OCI-LY1 (cell line): ENCODE measurements at regions not wholly inside any gene's neighbourhood (a gene's known extent, or its start where the extent isn't known, plus 50 kb on each side); places are given as distances from the start of the nearest gene placed in this dataset.

ENCODE experiments used
- H2AFZ ChIP-seq: fragments of 200-600 bp; sonication (generic), shearing (Covaris generic); 2 replicates; pipeline ENCODE4 v1.6.0; 2014; ENCODE audit warnings: antibody characterized with exemption, mild to moderate bottlenecking, low read length
- H3F3A ChIP-seq: fragments of 200-600 bp; sonication (generic), shearing (Covaris generic); 2 replicates; pipeline ENCODE4 v1.6.0; 2014; ENCODE audit warnings: mild to moderate bottlenecking, antibody characterized with exemption, low read length, moderate library complexity; ENCODE audit not compliant: insufficient read depth
- H3K27ac ChIP-seq: fragments of 200-600 bp; sonication (generic); 2 replicates; pipeline ENCODE4 v1.5.1; 2014; ENCODE audit warnings: low read length, mixed run types, mild to moderate bottlenecking, low read depth; ENCODE audit not compliant: poor library complexity, severe bottlenecking
- H3K27me3 ChIP-seq: fragments of 200-600 bp; sonication (generic); 2 replicates; pipeline ENCODE4 v1.6.0; 2014; ENCODE audit warnings: antibody characterized with exemption, mild to moderate bottlenecking, low read length, moderate library complexity; ENCODE audit not compliant: insufficient read depth
- H3K36me3 ChIP-seq: fragments of 200-600 bp; sonication (generic); 2 replicates; pipeline ENCODE4 v1.6.1; 2014; ENCODE audit warnings: mild to moderate bottlenecking, antibody characterized with exemption, low read length, moderate library complexity, mixed read lengths; ENCODE audit not compliant: insufficient read depth
- H3K4me1 ChIP-seq: fragments of 200-600 bp; sonication (generic); 2 replicates; pipeline ENCODE4 v1.5.1; 2014; ENCODE audit warnings: mild to moderate bottlenecking, low read length, moderate library complexity; ENCODE audit not compliant: insufficient read depth, severe bottlenecking
- H3K4me2 ChIP-seq: fragments of 200-600 bp; sonication (generic), shearing (Covaris generic); 2 replicates; pipeline ENCODE4 v1.6.1; 2014; ENCODE audit warnings: low read length
- H3K4me3 ChIP-seq: fragments of 200-600 bp; sonication (generic); 2 replicates; pipeline ENCODE4 v1.5.1; 2014; ENCODE audit warnings: low read length, low read depth, mild to moderate bottlenecking, mixed read lengths; ENCODE audit not compliant: poor library complexity, severe bottlenecking
- H3K79me2 ChIP-seq: fragments of 200-600 bp; shearing (Covaris generic); 2 replicates; pipeline ENCODE4 v1.6.1; 2016; ENCODE audit warnings: mixed run types, low read length, mixed read lengths; ENCODE audit not compliant: insufficient read depth
- H3K9ac ChIP-seq: fragments of 200-600 bp; sonication (generic), shearing (Covaris generic); 2 replicates; pipeline ENCODE4 v1.6.1; 2014; ENCODE audit warnings: mild to moderate bottlenecking, low read length, mixed read lengths
- H3K9me2 ChIP-seq: fragments of 200-600 bp; sonication (generic), shearing (Covaris generic); 2 replicates; pipeline ENCODE4 v1.6.1; 2014; ENCODE audit warnings: low read depth, mild to moderate bottlenecking, low read length, mixed read lengths
- H3K9me3 ChIP-seq: fragments of 200-600 bp; shearing (Covaris generic); 2 replicates; pipeline ENCODE4 v1.6.1; 2014; ENCODE audit warnings: low read length, mixed read lengths
- H4K20me1 ChIP-seq: fragments of 200-600 bp; sonication (generic), shearing (Covaris generic); 2 replicates; pipeline ENCODE4 v1.6.0; 2016; ENCODE audit warnings: mild to moderate bottlenecking, low read length; ENCODE audit not compliant: insufficient read depth
- CTCF ChIP-seq: fragments of 200-600 bp; sonication (generic), shearing (Covaris generic); IDR thresholded peaks from 2 replicates; pipeline ENCODE4 v1.5.1; 2017; ENCODE audit warnings: mild to moderate bottlenecking, antibody characterized with exemption, low read length, moderate library complexity, mixed read lengths
- EZH2 ChIP-seq: fragments of 200-600 bp; sonication (generic), shearing (Covaris generic); IDR thresholded peaks from 2 replicates; pipeline ENCODE4 v1.8.0; 2017; ENCODE audit warnings: borderline replicate concordance, mixed run types, mild to moderate bottlenecking, antibody characterized with exemption, low read length, moderate library complexity, mixed read lengths

GRCh38 chr13:44040070-44040817 is 160.5 kb downstream of the LACC1 start:
- no peaks in the 10 kb centered on the region for H3F3A ChIP-seq
- no peak overlapping the region for H3K27ac ChIP-seq
- no peak overlapping the region for H3K9ac ChIP-seq
- H3K36me3 ChIP-seq: no peaks in the 10 kb centered on the region
- H3K9me2 ChIP-seq: no peaks in the 10 kb centered on the region
- TF ChIP-seq CTCF: no peak
- TF ChIP-seq EZH2: no peak
- H4K20me1 ChIP-seq: no peaks in the 10 kb centered on the region
- no peak overlapping the region for H3K4me3 ChIP-seq
- no peaks in the 10 kb centered on the region for H3K79me2 ChIP-seq
- no peak overlapping the region for H2AFZ ChIP-seq
- no peaks in the 10 kb centered on the region for H3K4me1 ChIP-seq
- no peaks in the 10 kb centered on the region for H3K27me3 ChIP-seq
- no peak overlapping the region for H3K4me2 ChIP-seq
- H3K9me3 ChIP-seq: no peaks in the 10 kb centered on the region

DNA sequence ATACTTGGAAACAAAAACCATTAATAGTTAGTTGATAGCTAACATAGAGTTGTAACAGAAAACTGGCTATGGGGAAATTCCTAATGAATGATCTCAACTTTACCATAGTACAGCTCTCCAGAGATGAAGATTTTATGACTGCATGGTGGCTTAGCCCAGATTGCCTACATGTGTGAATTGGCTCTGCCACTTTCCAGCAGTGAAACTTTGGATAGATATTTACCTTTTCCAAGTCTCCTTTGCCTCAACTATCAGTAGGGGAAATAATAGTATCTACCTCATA is 161.1 kb downstream of the LACC1 start:
- Histone ChIP-seq H3K36me3 (no peaks in the 10 kb centered on the region), H3K79me2 (no peaks in the 10 kb centered on the region), H3K27me3 (no peaks in the 10 kb centered on the region), H3K9ac (no peak overlapping the region), H2AFZ (no peak overlapping the region), H4K20me1 (no peaks in the 10 kb centered on the region), H3K27ac (no peak overlapping the region), H3K4me2 (no peak overlapping the region), H3K9me2 (no peaks in the 10 kb centered on the region), H3K4me3 (no peak overlapping the region), H3K9me3 (no peaks in the 10 kb centered on the region), H3K4me1 (no peaks in the 10 kb centered on the region), H3F3A (no peaks in the 10 kb centered on the region)
- no peak for TF ChIP-seq CTCF
- TF ChIP-seq EZH2: no peak

- Histone ChIP-seq H3K4me2 (no peak overlapping the region), H3K27ac (no peak overlapping the region), H3K79me2 (no peaks in the 10 kb centered on the region), H4K20me1 (no peaks in the 10 kb centered on the region), H3K27me3 (no peaks in the 10 kb centered on the region), H2AFZ (no peak overlapping the region), H3K36me3 (no peaks in the 10 kb centered on the region), H3K4me3 (no peak overlapping the region), H3K9me3 (no peaks in the 10 kb centered on the region), H3K9ac (no peak overlapping the region), H3F3A (no peaks in the 10 kb centered on the region), H3K9me2 (no peaks in the 10 kb centered on the region), H3K4me1 (no peaks in the 10 kb centered on the region)
- no peak for TF ChIP-seq EZH2
- TF ChIP-seq CTCF: no peak
Measured at GRCh38 chr13:44044547-44045179, 165.0 kb downstream of the LACC1 start.
